ENCODE measurements at regions not wholly inside any gene's neighbourhood (a gene's known extent, or its start where the extent isn't known, plus 50 kb on each side); places are given as distances from the start of the nearest gene placed in this dataset.

DNA sequence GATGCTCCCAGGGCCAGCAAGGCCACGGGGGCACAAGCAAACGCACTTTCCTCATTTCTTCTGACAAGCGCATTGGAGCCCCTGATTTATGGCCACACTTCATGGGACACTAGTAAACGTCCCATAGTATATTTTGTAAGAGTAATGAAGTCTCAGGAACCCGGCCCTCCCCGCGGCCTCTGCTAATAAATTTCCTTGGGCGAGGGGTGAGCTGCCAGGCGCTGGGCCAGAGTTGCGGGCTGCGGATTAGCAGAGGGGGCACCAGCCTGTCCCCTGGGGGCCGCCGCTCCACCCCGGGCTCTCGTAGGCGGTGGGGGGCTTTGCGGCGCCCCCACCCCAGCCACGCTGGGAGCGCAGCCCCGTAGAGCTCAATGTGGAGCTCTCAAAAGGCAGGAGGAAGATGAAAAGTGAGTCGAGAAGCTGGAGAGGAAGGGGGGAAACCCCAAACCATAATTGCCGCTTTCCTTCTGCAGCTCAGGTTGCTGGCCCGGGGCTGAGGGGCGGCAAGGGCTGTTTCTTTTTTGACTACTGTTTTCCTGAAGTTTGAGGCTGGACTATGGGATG is 173.6 kb downstream of the CDC5L start:
- DNase-seq, result no peak

DNA sequence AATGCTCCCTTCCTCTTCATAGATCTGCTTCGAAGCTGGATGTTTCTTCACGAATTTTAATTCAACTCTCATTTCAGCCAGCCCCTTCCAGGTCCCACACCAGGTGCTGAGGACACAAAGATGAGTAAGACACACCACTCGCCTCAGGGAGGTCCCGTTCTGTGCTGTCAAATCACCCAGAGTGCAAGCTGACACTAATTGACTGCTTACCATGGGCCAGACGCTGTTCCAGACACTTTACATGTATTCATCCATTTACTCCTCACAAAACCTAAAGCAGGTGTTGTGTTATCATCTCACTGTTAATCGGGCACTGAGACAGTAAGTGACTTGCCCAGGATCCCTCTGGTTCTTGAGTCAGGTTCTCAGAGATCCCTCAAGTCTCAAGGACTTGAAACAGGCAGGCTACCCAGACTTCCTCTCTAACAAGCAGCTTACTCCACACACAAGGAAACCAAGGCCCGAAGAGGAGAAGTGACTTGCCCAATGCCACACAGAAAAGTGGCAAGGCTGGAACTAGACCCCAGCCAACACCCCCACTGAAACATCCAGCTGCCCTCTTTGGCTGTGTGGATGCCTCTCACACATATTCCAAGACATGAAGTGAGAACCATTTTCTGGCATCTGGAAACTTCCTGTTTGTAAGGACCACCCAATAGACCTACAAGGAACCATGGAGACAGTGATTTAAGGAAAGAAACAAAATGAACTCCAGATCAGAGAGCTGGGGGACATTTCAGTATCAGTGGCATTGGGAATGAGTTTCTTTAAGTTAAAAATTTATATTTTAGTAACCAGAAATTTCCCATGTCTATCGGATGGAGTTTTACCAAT is 174.5 kb downstream of the CDC5L start:
- DNase-seq, result no peak

DNA sequence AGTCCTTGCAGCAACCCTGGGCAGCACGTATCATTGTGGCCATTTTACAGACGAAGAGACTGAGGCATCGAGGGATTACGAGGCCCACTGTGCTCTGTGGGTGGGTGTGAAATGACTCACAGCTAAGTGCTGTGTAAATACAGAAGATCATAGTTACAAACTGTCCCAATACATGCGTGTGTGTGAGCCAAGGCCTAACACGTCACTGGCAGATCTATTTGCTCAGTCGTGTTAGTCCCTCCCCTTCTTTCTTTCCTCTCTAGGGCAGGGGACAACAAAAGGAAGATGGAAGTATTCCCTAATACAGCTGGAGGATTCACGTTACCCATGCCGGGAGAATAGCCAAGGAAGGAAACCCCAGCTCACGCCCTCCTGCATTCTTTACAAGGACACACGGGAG is 175.9 kb downstream of the CDC5L start:
- DNase-seq, result no peak

DNA sequence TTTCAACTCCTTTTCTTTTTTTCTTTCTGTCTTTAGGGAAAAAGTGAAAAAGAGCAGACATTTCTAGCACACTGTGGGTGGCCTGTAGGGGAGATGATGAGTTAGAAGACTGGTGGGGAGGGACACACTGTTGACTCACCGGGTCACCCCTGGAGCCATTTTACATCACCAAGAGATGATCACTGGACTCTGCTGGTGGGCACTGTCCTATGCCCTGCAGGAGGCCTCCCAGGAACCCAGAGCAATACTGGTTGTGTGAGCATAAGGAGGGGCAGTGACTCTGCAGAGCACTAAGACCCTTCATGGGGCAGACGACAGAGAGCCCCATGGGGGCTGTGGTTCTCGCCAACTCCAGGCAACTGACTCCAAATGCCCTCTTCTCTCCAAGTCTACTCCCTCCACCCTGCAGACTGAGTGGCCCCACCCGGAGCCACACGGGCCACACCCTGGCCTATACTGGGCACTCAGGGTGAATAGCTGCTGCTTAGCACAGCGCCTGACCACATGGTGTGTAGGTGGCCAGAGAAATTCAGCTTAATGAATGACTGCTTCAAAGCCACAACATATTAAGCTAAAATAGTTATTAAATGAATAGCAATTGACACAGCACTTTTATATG is 177.5 kb downstream of the CDC5L start:
- no peak for DNase-seq

DNA sequence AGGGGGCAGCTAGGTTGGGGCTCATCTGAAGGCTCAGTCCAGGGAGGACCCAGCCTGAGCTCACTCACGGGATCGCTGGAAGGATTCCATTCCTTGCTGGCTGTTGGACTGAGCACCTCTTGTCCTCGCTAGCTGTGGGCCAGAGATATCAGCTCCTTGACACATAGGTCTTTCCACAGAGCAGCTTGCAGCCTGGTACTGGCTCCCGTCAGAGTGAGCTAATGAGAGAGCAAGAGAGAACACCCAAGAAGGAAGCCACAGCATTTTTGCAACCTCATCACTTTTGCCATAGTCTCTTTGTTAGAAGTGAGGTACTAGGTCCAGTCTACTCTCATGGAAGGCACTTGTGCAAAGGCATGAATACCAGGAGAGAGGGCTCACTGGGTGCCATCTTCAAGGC is 179.9 kb downstream of the CDC5L start:
- no peak for DNase-seq

DNA sequence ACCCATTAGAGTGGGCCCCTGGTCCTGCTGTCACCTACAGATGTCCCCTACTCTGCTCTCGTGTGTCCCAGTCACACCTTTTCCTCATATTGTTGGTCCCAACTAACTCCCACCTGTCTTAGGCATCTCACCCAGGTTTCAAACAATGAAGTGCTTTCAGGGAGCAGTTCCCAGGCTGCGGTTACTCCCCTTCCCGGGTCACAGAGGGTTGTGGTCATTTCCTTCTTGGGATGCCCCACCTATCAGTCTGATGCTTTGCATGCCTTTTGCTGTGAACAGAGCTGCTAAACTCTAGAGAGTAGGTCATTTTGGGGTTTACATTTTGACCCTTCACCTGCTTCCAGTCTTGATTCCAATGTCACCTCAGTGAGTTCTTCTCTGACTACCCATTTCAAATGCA is 181.6 kb downstream of the CDC5L start:
- DNase-seq, result no peak

DNA sequence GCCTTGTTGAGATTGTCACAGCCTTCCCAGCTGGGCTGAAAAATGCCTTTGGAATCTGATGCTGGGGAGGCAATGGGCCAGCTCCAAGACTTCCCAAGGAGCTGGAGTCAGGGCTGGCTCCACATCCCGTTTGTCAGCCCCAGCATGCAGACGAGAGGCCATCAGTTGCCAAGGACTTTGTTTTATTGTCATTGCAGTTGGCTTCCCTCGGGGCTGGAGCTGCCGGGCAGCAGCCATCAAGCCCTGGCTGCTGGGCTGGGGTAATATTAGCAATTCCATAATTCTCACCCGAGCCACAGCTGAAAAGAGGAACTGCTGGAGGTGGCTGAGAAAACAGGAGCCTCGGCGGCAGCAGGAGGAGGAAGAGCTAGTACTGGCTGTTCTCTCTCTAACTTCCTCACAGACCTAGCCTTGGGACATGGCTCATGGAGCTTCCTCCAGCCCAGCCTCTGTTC is 182.5 kb downstream of the CDC5L start:
- no peak for DNase-seq

DNA sequence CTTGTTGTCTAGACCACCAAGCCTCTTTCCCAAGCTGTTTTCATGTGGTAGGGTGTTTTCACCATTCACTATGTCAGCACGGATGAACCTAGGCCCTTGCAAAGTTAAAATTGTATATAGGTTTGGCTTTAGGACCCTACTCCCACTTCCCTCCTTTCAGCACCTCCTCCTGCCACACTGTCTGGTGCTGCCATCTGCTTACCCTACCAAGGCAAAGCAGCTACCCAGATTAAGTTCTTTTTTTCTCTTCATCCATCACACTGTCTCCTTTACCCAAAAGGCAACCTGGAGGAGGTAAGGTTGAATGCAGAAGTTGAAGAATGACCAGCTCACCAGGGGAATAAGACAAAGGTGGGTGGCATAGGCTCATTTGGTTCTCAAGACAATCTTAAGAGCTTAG is 184.0 kb downstream of the CDC5L start:
- no peak for DNase-seq

DNA sequence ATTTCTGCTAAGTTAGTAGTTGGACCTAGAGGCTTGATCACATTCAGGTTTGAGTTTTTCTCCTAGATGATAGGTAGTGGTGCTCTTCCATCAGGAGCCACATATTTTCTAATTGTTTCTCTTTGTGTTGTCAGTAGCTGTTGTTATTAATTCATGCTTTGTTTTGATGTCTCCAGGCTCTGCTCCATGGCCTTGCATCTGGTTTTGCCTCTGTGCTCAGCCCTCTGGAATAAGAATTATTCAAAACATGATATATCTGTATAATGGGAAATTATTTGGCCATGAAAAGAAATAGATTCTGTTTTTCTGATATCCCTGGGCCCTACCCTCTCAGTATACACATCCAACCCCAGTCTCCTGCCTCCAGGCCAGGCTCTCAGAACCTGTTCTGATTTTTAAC is 184.8 kb downstream of the CDC5L start:
- no peak for DNase-seq

DNA sequence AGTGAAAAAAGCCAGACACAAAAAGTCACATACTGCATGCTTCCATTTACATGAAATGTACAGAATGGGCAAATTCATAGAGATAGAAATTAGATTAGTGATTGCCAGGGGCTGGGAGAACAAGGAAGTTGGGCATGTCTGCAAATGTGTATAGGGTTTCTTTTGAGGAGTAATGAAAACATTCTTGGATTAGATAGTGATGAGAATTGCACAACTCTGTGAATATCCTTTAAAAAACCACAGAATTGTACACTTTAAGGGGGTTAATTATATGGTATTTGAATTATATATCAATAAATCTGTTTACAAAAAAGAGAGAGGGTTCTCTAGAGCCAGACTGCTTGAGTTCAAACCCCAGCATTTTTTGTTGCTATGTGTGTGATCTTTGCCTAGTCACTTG is 188.1 kb downstream of the CDC5L start:
- DNase-seq, result no peak

DNA sequence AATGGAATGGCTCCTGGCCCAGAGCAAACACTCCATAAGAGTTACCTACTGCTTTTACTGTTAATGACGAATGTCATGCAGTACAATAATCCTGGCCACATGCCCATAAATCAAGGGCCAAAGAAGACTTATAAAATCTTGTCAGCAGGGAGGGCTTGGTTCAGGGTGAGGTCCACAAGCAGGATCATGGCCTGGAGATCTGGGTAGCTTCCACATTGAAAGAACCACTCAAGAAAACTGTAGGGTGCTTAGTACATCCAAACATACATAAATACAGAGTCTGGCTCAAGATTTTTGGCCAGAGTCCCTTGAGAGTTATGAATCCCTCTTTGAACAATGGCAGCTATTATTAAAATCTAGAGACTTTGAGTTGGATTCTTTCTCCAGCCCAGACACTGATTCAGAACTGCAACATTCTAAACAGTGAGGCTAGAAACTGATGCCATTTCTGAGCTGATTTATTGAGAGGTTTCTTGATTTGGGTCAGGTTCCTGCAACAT is 188.7 kb downstream of the CDC5L start:
- DNase-seq, result no peak

DNA sequence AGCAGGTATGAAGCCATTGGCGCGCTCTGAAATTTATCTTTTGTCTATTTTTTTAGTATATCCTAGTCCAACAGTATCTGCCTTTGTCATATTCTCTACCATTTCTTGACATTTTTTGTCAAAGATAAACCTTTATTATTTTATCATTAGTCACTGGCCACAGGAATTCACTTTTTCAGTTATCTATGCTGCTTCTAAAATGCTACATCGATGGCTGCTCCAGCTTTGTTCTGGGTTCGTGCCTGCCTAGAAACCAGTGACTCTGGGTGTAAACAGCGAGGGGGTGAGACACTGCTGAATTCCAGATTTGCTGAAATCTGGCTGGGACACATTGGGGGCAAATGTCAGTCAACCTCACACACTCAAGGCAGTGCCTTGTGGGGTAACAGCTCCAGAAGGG is 193.4 kb downstream of the CDC5L start:
- no peak for DNase-seq

DNA sequence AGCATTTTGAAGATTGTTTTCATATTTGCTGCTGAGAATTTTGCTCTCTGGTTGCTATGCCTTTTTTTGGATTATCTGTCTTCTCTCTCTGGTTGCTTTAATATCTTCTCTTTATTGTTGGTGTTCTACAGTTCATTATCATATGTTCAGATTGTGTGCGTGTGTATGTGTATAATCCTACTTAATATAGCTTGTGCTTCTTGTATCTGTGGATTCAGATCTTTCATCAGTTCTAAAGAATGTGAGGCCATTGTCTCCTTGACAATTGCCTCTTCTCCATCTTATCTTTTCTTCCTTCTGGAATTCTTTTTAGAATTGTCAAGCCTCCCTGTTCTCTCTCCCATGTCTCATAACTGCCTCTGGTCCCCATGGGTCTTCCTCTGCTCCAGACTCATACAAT is 195.4 kb downstream of the CDC5L start:
- DNase-seq, result no peak

DNA sequence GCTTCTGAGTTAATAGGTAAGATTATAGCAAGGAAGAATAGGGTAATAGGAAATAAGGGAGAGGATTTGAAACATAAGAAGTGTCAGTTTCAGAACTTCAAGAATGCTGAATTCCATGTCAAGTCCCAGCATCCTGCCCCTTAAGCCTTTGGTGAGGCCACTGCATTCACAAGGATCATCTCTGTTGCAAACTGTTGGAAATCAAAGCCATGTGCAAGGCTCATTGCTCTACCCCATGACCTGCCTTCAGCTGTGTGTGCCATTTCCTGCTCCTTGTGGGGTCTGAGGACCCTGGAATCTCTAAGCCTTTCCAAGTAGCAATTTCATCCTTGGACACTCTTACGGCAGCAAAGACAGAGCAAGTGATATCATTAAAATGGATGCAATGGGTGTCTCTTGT is 203.0 kb downstream of the CDC5L start:
- no peak for DNase-seq

DNA sequence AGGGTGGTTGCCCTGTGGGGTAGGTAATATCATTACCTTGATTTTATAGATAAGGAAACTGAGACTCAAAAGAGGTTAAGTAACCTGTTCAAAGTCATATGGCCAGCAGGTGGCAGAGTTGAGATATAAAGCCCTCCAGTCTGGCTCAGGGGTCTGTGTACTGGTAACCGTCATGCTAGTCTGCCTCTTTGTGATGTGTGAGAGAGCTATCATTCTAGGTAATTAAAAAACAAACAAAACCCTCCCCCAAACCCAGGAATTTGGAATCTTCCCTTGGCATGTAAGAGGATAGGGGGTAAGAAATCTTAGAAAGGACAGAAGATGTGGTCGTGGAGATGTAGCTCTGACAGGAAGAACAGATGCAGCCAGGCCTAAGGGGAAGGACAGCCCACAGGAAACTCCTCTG is 206.0 kb downstream of the CDC5L start:
- DNase-seq, result peak; percentile 48

DNA sequence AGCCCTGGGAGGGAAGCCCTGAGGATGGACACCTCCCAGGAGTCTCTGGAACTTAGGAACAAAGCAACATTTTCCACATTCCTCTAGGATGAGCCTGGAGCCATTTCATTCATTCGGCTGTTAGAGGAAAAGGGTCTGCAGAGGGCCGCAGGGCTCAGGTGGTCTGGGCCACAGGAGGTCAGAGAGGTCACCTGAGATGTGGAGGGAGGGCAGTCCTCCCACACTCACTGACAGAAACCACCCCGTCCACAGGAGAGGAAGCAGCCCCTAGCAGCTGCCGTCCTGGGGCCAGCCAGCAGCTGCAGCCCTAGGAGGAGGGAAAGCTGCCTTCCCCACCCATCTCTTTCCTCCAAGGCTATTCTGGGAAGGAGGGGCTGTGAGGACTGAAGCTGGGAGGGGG is 207.0 kb downstream of the CDC5L start:
- DNase-seq, result no peak

DNA sequence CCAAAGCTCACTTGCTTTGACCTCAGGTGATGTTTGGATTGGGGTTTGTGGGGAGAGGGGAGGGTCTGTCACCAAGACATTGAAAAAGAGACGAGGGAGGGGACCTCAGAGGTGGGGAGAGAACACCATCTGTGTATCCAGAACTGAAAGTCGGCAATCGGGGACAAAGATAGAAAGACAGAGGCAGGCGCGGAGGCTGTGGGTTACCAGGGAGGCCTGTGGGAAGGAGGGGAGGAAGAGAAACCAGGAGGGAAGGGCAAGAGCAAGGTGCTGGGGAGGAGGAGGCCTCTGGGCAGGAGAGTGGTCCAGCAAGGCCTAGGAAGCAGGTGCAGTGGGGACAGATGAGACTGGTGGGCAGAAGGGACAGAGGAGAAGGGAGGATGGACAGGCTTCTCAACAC is 211.2 kb downstream of the CDC5L start:
- DNase-seq, result no peak

DNA sequence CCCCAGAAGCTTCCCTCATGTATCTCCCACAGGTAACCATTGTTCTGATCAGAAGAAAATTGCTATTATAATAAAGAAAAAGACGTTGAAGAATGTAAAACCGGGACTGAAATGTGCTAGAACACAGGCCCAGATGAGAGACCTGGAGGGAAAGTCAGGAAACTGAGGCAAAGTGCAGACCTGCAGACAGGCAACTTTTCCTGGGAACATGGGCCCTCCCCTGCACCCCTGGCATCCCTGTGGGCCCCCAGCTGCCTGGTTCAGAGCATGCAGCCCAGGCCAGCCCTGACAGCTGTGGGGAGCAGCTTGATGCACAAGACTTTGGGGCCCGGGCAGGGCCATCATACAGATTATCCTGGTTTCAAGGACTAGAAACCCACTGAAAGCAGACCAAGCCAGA is 212.2 kb downstream of the CDC5L start:
- DNase-seq, result no peak

DNA sequence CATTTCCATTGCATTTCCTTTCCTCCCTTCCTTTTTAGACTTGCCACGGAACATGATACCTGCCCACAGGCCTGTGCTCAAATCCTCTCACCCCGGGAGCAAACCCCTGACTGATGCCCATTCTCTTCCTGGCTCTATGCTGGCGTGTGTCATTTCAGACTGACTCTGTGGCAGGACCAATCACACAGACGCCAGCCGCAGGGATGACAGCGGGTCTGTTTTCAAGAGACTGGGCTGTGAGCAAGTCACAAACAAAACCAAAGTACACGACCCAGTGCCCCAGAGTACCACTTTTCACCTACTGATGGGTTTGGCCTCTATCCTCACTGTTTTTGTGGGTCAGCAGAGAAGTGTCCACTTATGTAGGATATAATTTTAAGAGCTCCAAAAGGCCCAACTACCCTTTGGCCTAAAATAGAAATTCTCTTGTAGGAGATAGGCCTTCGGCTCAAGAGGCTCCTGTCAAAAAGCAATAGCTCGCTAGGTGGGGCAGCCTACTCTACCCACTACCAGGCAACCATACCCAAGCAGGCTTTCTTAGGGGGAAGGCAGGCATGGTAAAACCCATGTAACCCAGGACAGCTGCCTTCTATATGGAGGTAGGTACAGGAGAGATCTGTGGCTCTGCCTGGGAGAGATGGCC is 215.7 kb downstream of the CDC5L start:
- no peak for DNase-seq

DNA sequence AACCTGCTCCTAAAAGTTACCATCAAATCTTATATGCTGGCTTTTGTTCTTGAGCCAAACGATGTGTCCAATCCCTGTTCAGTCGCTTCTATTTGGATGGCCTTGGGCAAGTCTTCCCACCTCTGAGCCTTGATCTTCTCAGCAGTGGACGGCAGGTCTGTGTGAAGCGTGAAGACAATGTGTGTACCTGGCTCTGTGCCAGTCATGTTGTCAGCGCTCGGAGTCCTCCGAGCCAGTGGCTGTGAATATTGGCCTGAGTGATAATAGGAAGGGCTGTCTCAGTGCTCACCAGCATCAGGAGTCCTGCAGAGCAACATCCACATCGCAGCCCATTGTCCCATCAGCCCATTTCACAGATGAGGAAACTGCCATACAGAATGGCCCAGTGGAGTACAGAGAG is 219.0 kb downstream of the CDC5L start:
- no peak for DNase-seq

DNA sequence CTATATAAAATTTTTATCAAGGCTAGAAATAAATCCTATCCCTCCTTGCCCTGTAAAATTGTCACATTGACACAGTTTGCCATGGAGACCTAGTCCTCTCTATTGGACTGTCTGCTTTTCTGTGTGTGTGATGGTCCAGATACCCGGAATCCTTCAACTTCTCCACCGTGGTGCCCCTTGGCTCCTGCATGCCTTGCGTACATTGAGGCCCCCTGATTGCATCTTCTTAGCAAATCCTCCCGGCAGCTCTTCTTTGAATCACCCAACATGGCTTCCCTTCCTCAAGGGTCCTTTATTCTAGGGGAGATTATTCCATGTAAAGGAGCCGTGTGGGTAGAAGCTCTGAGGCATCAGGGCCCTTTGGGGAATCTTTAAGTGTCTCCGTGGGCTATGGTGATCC is 219.5 kb downstream of the CDC5L start:
- DNase-seq, result no peak

DNA sequence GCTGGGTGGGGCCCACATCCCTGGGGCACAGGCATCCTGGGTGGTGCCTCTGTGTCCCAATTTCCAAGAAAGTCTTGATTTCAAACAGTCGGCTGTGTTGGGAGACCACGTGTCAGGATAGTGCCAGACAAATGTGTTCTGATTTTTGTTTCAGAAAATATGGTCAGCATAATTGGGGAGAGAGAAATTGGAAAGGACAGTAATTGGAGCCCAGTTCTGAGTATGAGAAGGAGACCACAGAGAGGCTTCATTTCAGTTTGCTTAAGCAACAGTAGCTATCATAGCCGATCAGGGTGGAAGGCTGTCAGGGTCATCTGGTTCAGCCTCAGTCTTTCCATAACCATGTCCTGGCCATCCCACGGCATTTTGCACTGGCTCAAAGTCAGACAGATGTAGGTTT is 220.7 kb downstream of the CDC5L start:
- no peak for DNase-seq

DNA sequence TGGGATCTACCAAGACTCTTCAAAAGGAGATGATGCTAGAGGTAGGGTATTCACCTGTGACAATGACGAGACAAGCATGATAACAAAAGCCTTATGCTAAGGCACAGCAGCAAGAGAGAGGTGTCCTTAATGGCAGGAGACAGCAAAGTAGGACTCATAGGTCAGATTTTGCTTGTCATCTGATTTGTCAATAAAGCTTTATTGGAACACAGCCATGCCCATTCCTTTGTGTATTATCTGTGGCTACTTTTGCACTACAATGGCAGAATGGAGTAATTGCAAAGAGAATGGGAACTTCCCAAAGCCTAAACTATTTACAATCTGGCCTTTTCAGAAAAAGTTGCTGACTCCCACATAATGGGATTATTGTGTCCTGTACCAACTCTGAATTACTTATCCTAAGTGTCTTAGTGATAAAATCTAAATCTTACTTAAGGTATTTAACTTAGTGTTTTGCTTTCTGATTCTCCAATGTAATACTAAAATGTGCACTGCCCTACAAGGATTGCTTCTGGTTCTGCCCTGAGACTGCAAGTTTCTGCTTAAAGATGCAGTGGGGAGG is 221.6 kb downstream of the CDC5L start:
- DNase-seq, result no peak
